Prostate gland (tissue), 2 donors: ENCODE measurements at regions not wholly inside any gene's neighbourhood (a gene's known extent, or its start where the extent isn't known, plus 50 kb on each side); places are given as distances from the start of the nearest gene placed in this dataset.

Source experiments
- DNase-seq: peaks from one replicate; pipeline ENCODE4 v3.0.0-alpha.2; 2019; ENCODE audit warnings: low spot score
- H3K27ac ChIP-seq, 2 donors: fragments of 200-600 bp; sonication (generic); 2 replicates each; pipeline ENCODE4 v1.5.1; 2017 to 2019
- H3K27me3 ChIP-seq: fragments of 200-600 bp; sonication (generic); replicated peaks from 2 replicates; pipeline ENCODE4 v1.5.1; 2019; ENCODE audit not compliant: insufficient read depth
- H3K36me3 ChIP-seq, 2 donors: fragments of 200-600 bp; sonication (generic); 1 replicate in 1 of 2; 2 replicates in 1 of 2; pipeline versions ENCODE4 v1.5.1 to v1.8.1; 2017 to 2019
- H3K4me1 ChIP-seq: fragments of 200-600 bp; sonication (generic); replicated peaks from 2 replicates; pipeline ENCODE4 v1.5.1; 2019
- H3K4me3 ChIP-seq, 2 donors: fragments of 200-600 bp; sonication (generic); 2 replicates each; pipeline ENCODE4 v1.5.1; 2017 to 2019
- H3K9me3 ChIP-seq: fragments of 200-600 bp; sonication (generic); 2 replicates; pipeline ENCODE4 v1.5.1; 2017
- CTCF ChIP-seq, 4 experiments: fragments of 200-600 bp in 2 of 4; fragments of 450-650 bp in 2 of 4; sonication (generic) in 2 of 4; IDR thresholded peaks; 1 replicate in 3 of 4; 2 replicates in 1 of 4; pipeline ENCODE4 v1.5.1; 2016 to 2019; ENCODE audit warnings: antibody characterized with exemption in 4 of 4, mild to moderate bottlenecking in 2 of 4, moderate library complexity in 2 of 4
- POLR2A ChIP-seq: fragments of 450-650 bp; IDR thresholded peaks from one replicate; pipeline ENCODE4 v1.6.1; 2016; ENCODE audit warnings: antibody characterized with exemption, mild to moderate bottlenecking
- POLR2AphosphoS5 ChIP-seq: sonication (generic); formaldehyde crosslinking; IDR thresholded peaks from one replicate; pipeline ENCODE4 v1.6.1; 2017; ENCODE audit warnings: antibody characterized with exemption
- WGBS: methylation state at CpG from one replicate; pipeline ENCODE4 v1.1.5; 2018; 5-methylcytosine and 5-hydroxymethylcytosine counted together
- intact Hi-C: fragments of 100-400 bp; cut with DNase I; formaldehyde crosslinking; loops from one replicate; pipeline ENCODE4 v1.14.2; 2022

- DNase-seq, result no peak
- TF ChIP-seq POLR2A (no peak), POLR2AphosphoS5 (no peak), CTCF (IDR thresholded peaks at IDR 0.05) (no peak)
- H3K4me1 ChIP-seq, result no peaks in the 10 kb centered on the region
- H3K36me3 ChIP-seq, result no peaks in the 10 kb centered on the region
- H3K27me3 ChIP-seq, result no peaks in the 10 kb centered on the region
- intact Hi-C loops, result no loop called here
- no peaks in the 10 kb centered on the region for H3K9me3 ChIP-seq
- H3K27ac ChIP-seq, result no peak overlapping the region
- WGBS, result 76% methylated on average over 1 of the region's 1 CpG
- no peak overlapping the region for H3K4me3 ChIP-seq
Observed at GRCh38 chrX:125694171-125694570, 374.5 kb downstream of the TEX13C start.

DNA sequence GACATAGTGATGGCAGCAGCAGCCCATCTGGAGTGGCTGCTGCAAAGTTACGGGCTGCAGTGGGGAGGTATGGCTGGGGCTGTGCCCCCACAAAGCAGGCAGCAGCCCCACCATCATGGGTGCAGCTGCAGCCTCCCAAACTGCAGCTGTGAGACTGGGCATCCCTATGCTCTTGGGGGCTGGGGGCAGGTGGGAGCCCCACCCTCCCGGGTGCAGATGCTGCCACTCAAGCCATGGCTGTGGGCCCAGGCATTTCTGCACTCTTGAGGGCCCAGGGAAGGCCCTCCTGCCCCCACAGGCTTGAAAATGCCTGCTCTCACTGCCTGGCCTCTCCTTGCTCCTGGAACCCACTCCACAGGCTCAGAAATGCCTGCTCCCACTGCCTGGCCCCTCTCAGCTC is 389.4 kb downstream of the TEX13C start:
- no peak for TF ChIP-seq POLR2AphosphoS5
- TF ChIP-seq POLR2A, result no peak
- no peak for TF ChIP-seq CTCF (IDR thresholded peaks at IDR 0.05)
- WGBS, result 75% methylated on average over 1 of the region's 2 CpGs
- H3K9me3 ChIP-seq, result no peaks in the 10 kb centered on the region
- no peaks in the 10 kb centered on the region for H3K4me1 ChIP-seq
- no peak overlapping the region for H3K4me3 ChIP-seq
- intact Hi-C loops, result no loop called here
- no peaks in the 10 kb centered on the region for H3K36me3 ChIP-seq
- no peak overlapping the region for H3K27ac ChIP-seq
- no peak for DNase-seq
- H3K27me3 ChIP-seq, result no peaks in the 10 kb centered on the region

DNA sequence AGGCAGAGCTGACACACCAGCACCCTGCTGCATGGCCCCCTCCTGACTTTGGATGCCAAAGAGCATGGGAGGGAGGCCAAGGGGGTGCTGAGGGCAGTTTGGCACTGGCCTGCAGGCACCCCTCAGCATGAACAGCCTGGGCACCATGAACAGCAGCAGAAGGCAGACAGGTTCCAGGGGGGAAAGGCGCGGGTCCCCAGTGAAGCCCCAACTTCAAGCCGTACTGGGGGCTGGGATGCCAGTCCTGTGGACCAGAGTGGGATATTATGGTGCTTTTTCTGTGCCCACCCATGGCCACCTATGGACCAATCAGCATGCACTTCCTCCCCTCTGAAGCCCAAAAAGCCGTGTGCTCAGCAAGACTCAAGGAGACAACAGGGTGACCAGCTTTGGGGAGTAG is 389.9 kb downstream of the TEX13C start:
- H3K9me3 ChIP-seq, result no peaks in the 10 kb centered on the region
- WGBS, result 86% methylated on average over 4 of the region's 4 CpGs
- intact Hi-C loops, result no loop called here
- no peaks in the 10 kb centered on the region for H3K27me3 ChIP-seq
- no peak overlapping the region for H3K27ac ChIP-seq
- DNase-seq, result no peak
- no peak for TF ChIP-seq CTCF (IDR thresholded peaks at IDR 0.05)
- no peak for TF ChIP-seq POLR2A
- no peak for TF ChIP-seq POLR2AphosphoS5
- no peak overlapping the region for H3K4me3 ChIP-seq
- H3K36me3 ChIP-seq, result no peaks in the 10 kb centered on the region
- no peaks in the 10 kb centered on the region for H3K4me1 ChIP-seq

DNA sequence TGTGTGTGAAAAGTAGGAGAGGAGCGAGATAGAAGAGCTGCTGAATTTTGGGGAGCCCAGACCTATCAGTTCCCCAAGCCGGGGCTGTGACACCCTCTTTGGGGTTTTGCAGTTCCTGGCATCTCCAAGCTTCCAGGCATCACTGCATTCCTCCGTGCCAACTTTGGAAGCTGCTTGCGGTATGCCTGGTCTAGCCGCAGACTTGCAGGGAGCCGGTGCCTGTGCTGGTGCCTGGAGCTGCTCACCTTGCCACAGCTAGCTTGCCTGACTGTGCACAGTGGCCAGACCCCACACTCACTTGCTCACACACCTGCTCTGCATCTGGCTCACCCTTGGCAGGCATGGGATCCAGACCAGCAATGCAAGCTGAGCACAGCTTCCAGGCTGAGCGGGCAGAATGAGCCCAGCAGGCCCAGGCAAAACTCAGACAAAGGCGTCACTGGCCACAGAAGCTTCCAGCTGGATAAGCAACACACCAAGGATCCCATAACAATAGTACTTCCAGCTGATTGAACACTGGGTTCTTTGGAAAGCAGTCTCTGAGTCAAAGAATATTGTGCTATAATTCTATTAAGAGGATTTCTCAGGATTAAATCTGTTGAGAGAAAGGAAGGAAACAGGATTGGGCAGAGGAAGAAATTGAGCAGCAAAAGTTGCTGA is 390.9 kb downstream of the TEX13C start:
- 100% methylated on average over 2 of the region's 8 CpGs for WGBS
- no peak for TF ChIP-seq POLR2A
- TF ChIP-seq CTCF (IDR thresholded peaks at IDR 0.05), result no peak
- TF ChIP-seq POLR2AphosphoS5, result no peak
- no peak for DNase-seq
- Histone ChIP-seq H3K36me3 (no peaks in the 10 kb centered on the region), H3K4me3 (no peak overlapping the region), H3K27me3 (no peaks in the 10 kb centered on the region), H3K4me1 (no peaks in the 10 kb centered on the region), H3K9me3 (no peaks in the 10 kb centered on the region), H3K27ac (no peak overlapping the region)
- intact Hi-C loops, result no loop called here

GRCh38 chrX:125711103-125711502 is 391.4 kb downstream of the TEX13C start:
- Histone ChIP-seq H3K27ac (no peak overlapping the region), H3K36me3 (no peaks in the 10 kb centered on the region), H3K27me3 (no peaks in the 10 kb centered on the region), H3K9me3 (no peaks in the 10 kb centered on the region), H3K4me1 (no peaks in the 10 kb centered on the region), H3K4me3 (no peak overlapping the region)
- 56% methylated on average over 1 of the region's 1 CpG for WGBS
- no peak for DNase-seq
- TF ChIP-seq POLR2AphosphoS5 (no peak), CTCF (IDR thresholded peaks at IDR 0.05) (no peak), POLR2A (no peak)
- intact Hi-C loops, result no loop called here
